ENCODE measurements at regions not wholly inside any gene's neighbourhood (a gene's known extent, or its start where the extent isn't known, plus 50 kb on each side); places are given as distances from the start of the nearest gene placed in this dataset.

- TF ChIP-seq CTCF (IDR thresholded peaks at IDR 0.05) (no peak), EZH2 (IDR thresholded peaks at IDR 0.05; ENCODE audit: borderline replicate concordance, insufficient read depth, low read depth, low read length, poor library complexity, severe bottlenecking) (no peak)
These were observed 325.6 kb downstream of the HRH4 start for GRCh38 chr18:24786027-24786426.

All from B cell (primary cell).